ENCODE measurements at regions not wholly inside any gene's neighbourhood (a gene's known extent, or its start where the extent isn't known, plus 50 kb on each side); places are given as distances from the start of the nearest gene placed in this dataset.

DNA sequence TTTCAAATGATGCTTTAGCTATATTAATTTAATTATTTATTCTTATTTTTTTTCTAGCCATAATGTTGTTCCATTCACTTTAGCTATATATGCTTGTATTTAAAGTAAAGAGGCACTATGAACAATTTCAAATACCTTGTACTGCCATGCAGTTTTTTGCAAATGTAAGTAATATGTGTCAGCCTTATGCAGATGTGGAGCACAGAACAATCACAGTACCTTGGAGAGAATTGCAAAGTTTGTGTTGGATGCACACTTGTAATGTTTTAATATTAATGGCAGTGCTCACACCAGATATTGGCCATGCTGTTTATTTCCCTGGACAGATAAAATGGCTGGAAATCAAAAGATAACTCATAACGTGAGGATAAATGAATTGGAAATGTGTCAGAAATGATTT, 663.5 kb upstream of the SEMA3D start:
- H3K36me3 Mint-ChIP-seq: no peaks in the 10 kb centered on the region
- TF ChIP-seq, protein P1, sequence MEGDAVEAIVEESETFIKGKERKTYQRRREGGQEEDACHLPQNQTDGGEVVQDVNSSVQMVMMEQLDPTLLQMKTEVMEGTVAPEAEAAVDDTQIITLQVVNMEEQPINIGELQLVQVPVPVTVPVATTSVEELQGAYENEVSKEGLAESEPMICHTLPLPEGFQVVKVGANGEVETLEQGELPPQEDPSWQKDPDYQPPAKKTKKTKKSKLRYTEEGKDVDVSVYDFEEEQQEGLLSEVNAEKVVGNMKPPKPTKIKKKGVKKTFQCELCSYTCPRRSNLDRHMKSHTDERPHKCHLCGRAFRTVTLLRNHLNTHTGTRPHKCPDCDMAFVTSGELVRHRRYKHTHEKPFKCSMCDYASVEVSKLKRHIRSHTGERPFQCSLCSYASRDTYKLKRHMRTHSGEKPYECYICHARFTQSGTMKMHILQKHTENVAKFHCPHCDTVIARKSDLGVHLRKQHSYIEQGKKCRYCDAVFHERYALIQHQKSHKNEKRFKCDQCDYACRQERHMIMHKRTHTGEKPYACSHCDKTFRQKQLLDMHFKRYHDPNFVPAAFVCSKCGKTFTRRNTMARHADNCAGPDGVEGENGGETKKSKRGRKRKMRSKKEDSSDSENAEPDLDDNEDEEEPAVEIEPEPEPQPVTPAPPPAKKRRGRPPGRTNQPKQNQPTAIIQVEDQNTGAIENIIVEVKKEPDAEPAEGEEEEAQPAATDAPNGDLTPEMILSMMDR (IDR thresholded peaks at IDR 0.05): no peak
- Histone ChIP-seq H3K36me3 (replicated peaks in 1 of 2; ENCODE audit: control insufficient read depth in 1 of 2, insufficient read depth in 2 of 2, low read length in 2 of 2) (no peaks in the 10 kb centered on the region), H3K27me3 (ENCODE audit: control insufficient read depth in 2 of 2, insufficient read depth in 2 of 2, low read length in 2 of 2) (no peaks in the 10 kb centered on the region), H3K4me2 (replicated peaks; ENCODE audit: extremely low read depth, low read length, poor library complexity, severe bottlenecking) (no peak overlapping the region), H3K79me2 (ENCODE audit: insufficient read depth, low read length) (no peaks in the 10 kb centered on the region), H3K4me3 (replicated peaks in 1 of 3; ENCODE audit: low read depth in 2 of 3, low read length in 3 of 3) (no peak overlapping the region), H3K4me1 (ENCODE audit: control insufficient read depth in 1 of 2, insufficient read depth in 2 of 2, low read length in 2 of 2) (no peaks in the 10 kb centered on the region), H3K9ac (ENCODE audit: insufficient read depth, low read length, poor library complexity, severe bottlenecking) (no peak overlapping the region), H3K27ac (ENCODE audit: low read depth in 1 of 2, low read length in 2 of 2) (no peak overlapping the region), H4K20me1 (ENCODE audit: insufficient read depth, low read length) (no peaks in the 10 kb centered on the region), H2AFZ (ENCODE audit: insufficient read depth, low read depth, low read length, poor library complexity, severe bottlenecking) (no peak overlapping the region), H3K9me3 (replicated peaks in 1 of 2; ENCODE audit: control insufficient read depth in 1 of 2, insufficient read depth in 1 of 2, low read length in 2 of 2) (no peaks in the 10 kb centered on the region)
- peaks cover 0 to 3% (median 0%) of the 10 kb centered on the region in 3 donors for H3K27me3 Mint-ChIP-seq (ENCODE audit: low read depth in 3 of 3)
- 80% methylated on average over 1 of the region's 1 CpG for WGBS (ENCODE audit: insufficient coverage)
- DNase-seq: no peak
- H3K27ac Mint-ChIP-seq: no peak overlapping the region
- H3K4me3 Mint-ChIP-seq: no peak overlapping the region
- intact Hi-C loops (cut with micrococcal nuclease): no loop called here
- no peaks in the 10 kb centered on the region for H3K4me1 Mint-ChIP-seq
- no peaks in the 10 kb centered on the region for H3K9me3 Mint-ChIP-seq

DNA sequence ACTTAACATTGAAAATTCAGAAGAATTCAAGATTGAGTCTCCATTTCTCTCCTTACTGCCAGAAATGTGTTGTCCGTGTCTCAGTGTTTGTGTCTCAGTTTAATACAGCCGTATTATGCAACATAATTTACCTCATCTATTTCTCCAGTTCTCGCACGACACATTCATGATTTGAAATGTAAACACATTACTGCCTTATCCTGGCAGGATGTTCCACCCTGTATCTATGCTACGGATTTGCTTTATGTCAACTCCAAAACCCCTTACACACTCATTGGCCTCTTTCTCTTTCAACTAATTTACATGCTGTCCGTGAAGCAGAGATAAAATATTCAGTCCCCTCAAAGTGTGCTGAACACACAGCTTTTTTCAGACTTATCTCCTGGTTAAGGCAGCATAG, 653.7 kb upstream of the SEMA3D start:
- H3K9me3 Mint-ChIP-seq: peaks cover 0 to 8% (median 3%) of the 10 kb centered on the region in 7 donors
- H3K4me1 ChIP-seq (ENCODE audit: control insufficient read depth in 1 of 2, insufficient read depth in 2 of 2, low read length in 2 of 2): no peaks in the 10 kb centered on the region
- no peaks in the 10 kb centered on the region for H3K27me3 Mint-ChIP-seq (ENCODE audit: low read depth in 3 of 3)
- no peak overlapping the region for H3K4me3 ChIP-seq (replicated peaks in 1 of 3; ENCODE audit: low read depth in 2 of 3, low read length in 3 of 3)
- intact Hi-C loops (cut with micrococcal nuclease): no loop called here
- H4K20me1 ChIP-seq (ENCODE audit: insufficient read depth, low read length): no peaks in the 10 kb centered on the region
- no peaks in the 10 kb centered on the region for H3K36me3 ChIP-seq (replicated peaks in 1 of 2; ENCODE audit: control insufficient read depth in 1 of 2, insufficient read depth in 2 of 2, low read length in 2 of 2)
- 89% methylated on average over 3 of the region's 6 CpGs for WGBS (ENCODE audit: insufficient coverage)
- H3K27me3 ChIP-seq (ENCODE audit: control insufficient read depth in 2 of 2, insufficient read depth in 2 of 2, low read length in 2 of 2): no peaks in the 10 kb centered on the region
- no peak overlapping the region for H3K4me2 ChIP-seq (replicated peaks; ENCODE audit: extremely low read depth, low read length, poor library complexity, severe bottlenecking)
- no peak overlapping the region for H2AFZ ChIP-seq (ENCODE audit: insufficient read depth, low read depth, low read length, poor library complexity, severe bottlenecking)
- H3K4me1 Mint-ChIP-seq: no peaks in the 10 kb centered on the region
- no peaks in the 10 kb centered on the region for H3K36me3 Mint-ChIP-seq
- no peak overlapping the region for H3K9ac ChIP-seq (ENCODE audit: insufficient read depth, low read length, poor library complexity, severe bottlenecking)
- no peak overlapping the region for H3K4me3 Mint-ChIP-seq
- TF ChIP-seq, protein P1 (IDR thresholded peaks at IDR 0.05): no peak
- no peak for DNase-seq
- H3K9me3 ChIP-seq (replicated peaks in 1 of 2; ENCODE audit: control insufficient read depth in 1 of 2, insufficient read depth in 1 of 2, low read length in 2 of 2): no peaks in the 10 kb centered on the region
- H3K79me2 ChIP-seq (ENCODE audit: insufficient read depth, low read length): no peaks in the 10 kb centered on the region
- H3K27ac ChIP-seq (ENCODE audit: low read depth in 1 of 2, low read length in 2 of 2): no peak overlapping the region
- no peak overlapping the region for H3K27ac Mint-ChIP-seq
